GM12878 (cell line): ENCODE measurements at regions not wholly inside any gene's neighbourhood (a gene's known extent, or its start where the extent isn't known, plus 50 kb on each side); places are given as distances from the start of the nearest gene placed in this dataset.

ENCODE experiments used
- ATAC-seq: fragments of 200-7000 bp; cut with Tn5 transposase; 3 replicates; pipeline ENCODE4 v1.9.1; 2020; ENCODE audit warnings: mild to moderate bottlenecking, moderate library complexity
- BruUV-seq: library from RNA; stranded (reverse); fragments of 400-500 nt; replicated peaks from 2 replicates; lab custom pipeline; 2021; lab: Mats Ljungman, UMichigan
- CTCF ChIA-PET: fragments of 300-600 bp; sonication (Branson Sonifier 250); formaldehyde crosslinking; extraction: SDS; loops from one replicate; lab custom pipeline; 2021; ENCODE audit warnings: inconsistent platforms; lab: Yijun Ruan, JAX
- POLR2A ChIA-PET: fragments of 350-600 bp; formaldehyde crosslinking; extraction: SDS; loops from one replicate; lab custom pipeline; 2021; ENCODE audit warnings: inconsistent platforms; lab: Charles Lee
- RAD21 ChIA-PET: fragments of 300-600 bp; sonication (Branson Sonifier 250); formaldehyde crosslinking; loops from one replicate; lab custom pipeline; 2023; ENCODE audit warnings: antibody characterized with exemption; ENCODE audit not compliant: unreplicated experiment; lab: Charles Lee
- SMC1A ChIA-PET: fragments of 300-600 bp; sonication (Branson Sonifier 250); formaldehyde crosslinking; loops from one replicate; lab custom pipeline; 2023; ENCODE audit not compliant: unreplicated experiment, uncharacterized antibody; lab: Charles Lee
- DNase-seq: peaks from one replicate; pipeline ENCODE4 v3.0.0-alpha.2; 2011; ENCODE audit warnings: low read depth, low spot score
- FAIRE-seq: peaks from 3 replicates; lab custom pipeline; 2011; peaks lifted over from hg19 to GRCh38; lab: Jason Lieb, UNC
- H2AFZ ChIP-seq: 2 replicates; pipeline ENCODE4 v1.6.0; 2011; ENCODE audit warnings: low read depth, low read length, control low read depth; ENCODE audit not compliant: control insufficient read depth
- H3K27ac ChIP-seq: 2 replicates; pipeline ENCODE4 v1.5.1; 2011; ENCODE audit warnings: control low read depth; ENCODE audit not compliant: control insufficient read depth, insufficient read depth
- H3K27me3 ChIP-seq, 2 experiments: replicated peaks in 1 of 2; 2 replicates each; pipeline versions ENCODE4 v1.6.0 to v1.6.1; 2011; ENCODE audit warnings: low read length in 1 of 2; ENCODE audit not compliant: control insufficient read depth in 2 of 2, insufficient read depth in 2 of 2
- H3K36me3 ChIP-seq, 2 experiments: 2 replicates each; pipeline ENCODE4 v1.5.1; 2011; ENCODE audit warnings: low read length in 1 of 2; ENCODE audit not compliant: control insufficient read depth in 2 of 2, insufficient read depth in 2 of 2
- H3K4me1 ChIP-seq: 2 replicates; pipeline ENCODE4 v1.6.1; 2011; ENCODE audit warnings: mild to moderate bottlenecking, low read length, moderate library complexity, mixed read lengths; ENCODE audit not compliant: control insufficient read depth, insufficient read depth
- H3K4me2 ChIP-seq: 2 replicates; pipeline ENCODE4 v1.6.0; 2011; ENCODE audit warnings: control low read depth; ENCODE audit not compliant: control insufficient read depth, insufficient read depth
- H3K4me3 ChIP-seq: fragments of 200-600 bp; sonication (generic); 2 replicates; pipeline ENCODE4 v1.5.1; 2016
- H3K79me2 ChIP-seq: 2 replicates; pipeline ENCODE4 v1.6.0; 2011; ENCODE audit warnings: low read length; ENCODE audit not compliant: control insufficient read depth, insufficient read depth
- H3K9ac ChIP-seq: 2 replicates; pipeline ENCODE4 v1.8.0; 2011; ENCODE audit warnings: low read length, control low read depth, mixed read lengths; ENCODE audit not compliant: control insufficient read depth, insufficient read depth
- H3K9me3 ChIP-seq: replicated peaks from 3 replicates; pipeline ENCODE4 v1.5.1; 2011; ENCODE audit warnings: mild to moderate bottlenecking, low read length; ENCODE audit not compliant: control insufficient read depth, insufficient read depth
- H4K20me1 ChIP-seq: 2 replicates; pipeline ENCODE4 v1.6.0; 2011; ENCODE audit not compliant: control insufficient read depth, insufficient read depth
- ESRRA ChIP-seq: IDR thresholded peaks from 2 replicates; pipeline ENCODE4 v1.6.1; 2012; ENCODE audit warnings: mild to moderate bottlenecking, low read length, improper control_type of control experiment
- ETV6 ChIP-seq, 2 experiments: fragments of 450-650 bp in 1 of 2; IDR thresholded peaks in 1 of 2; conservative IDR thresholded peaks in 1 of 2; 2 replicates each; pipeline ENCODE4 v1.6.1; 2014; ENCODE audit warnings: antibody characterized with exemption in 1 of 2, borderline replicate concordance in 1 of 2, low read depth in 1 of 2, mild to moderate bottlenecking in 1 of 2, moderate library complexity in 1 of 2
- EZH2 ChIP-seq: IDR thresholded peaks from 2 replicates; pipeline ENCODE4 v1.6.1; 2012; ENCODE audit warnings: low read depth, mild to moderate bottlenecking, control low read depth, inconsistent platforms, low read length, borderline replicate concordance; ENCODE audit not compliant: control insufficient read depth
- MEF2B ChIP-seq: fragments of 450-650 bp; IDR thresholded peaks from 2 replicates; pipeline ENCODE4 v1.6.1; 2018; ENCODE audit warnings: mild to moderate bottlenecking, moderate library complexity; ENCODE audit not compliant: partially characterized antibody, poor library complexity, severe bottlenecking
- PAX8 ChIP-seq: fragments of 450-650 bp; IDR thresholded peaks from 2 replicates; pipeline ENCODE4 v1.6.1; 2017; ENCODE audit warnings: mild to moderate bottlenecking, moderate library complexity
- PKNOX1 ChIP-seq: fragments of 450-650 bp; IDR thresholded peaks from 2 replicates; pipeline ENCODE4 v1.6.1; 2016; ENCODE audit warnings: mild to moderate bottlenecking
- POLR2AphosphoS2 ChIP-seq: IDR thresholded peaks from 2 replicates; pipeline ENCODE4 v1.6.1; 2011; ENCODE audit warnings: low read depth, mild to moderate bottlenecking, low read length, improper control_type of control experiment, moderate library complexity
- POU2F2 ChIP-seq: IDR thresholded peaks from 3 replicates; pipeline ENCODE4 v1.6.1; 2011; ENCODE audit warnings: low read depth, mild to moderate bottlenecking, low read length, borderline replicate concordance
- RAD51 ChIP-seq: fragments of 450-650 bp; IDR thresholded peaks from 2 replicates; pipeline ENCODE4 v1.6.1; 2016; ENCODE audit warnings: moderate library complexity, mild to moderate bottlenecking, inconsistent platforms
- SIN3A ChIP-seq: IDR thresholded peaks from 2 replicates; pipeline ENCODE4 v1.6.1; 2012; ENCODE audit warnings: low read depth, low read length, improper control_type of control experiment
- SMARCA5 ChIP-seq: fragments of 450-650 bp; IDR thresholded peaks from 2 replicates; pipeline ENCODE4 v1.6.1; 2017; ENCODE audit warnings: mild to moderate bottlenecking
- STAT3 ChIP-seq: IDR thresholded peaks from 2 replicates; pipeline ENCODE4 v1.6.1; 2011; ENCODE audit warnings: low read depth, low read length, improper control_type of control experiment
- USF2 ChIP-seq: IDR thresholded peaks from 2 replicates; pipeline ENCODE4 v1.6.1; 2011; ENCODE audit warnings: low read depth, low read length, improper control_type of control experiment, borderline replicate concordance
- ZBED1 ChIP-seq: IDR thresholded peaks from 2 replicates; pipeline ENCODE4 v1.6.1; 2016; ENCODE audit warnings: borderline replicate concordance
- WGBS: methylation state at CpG from one replicate; pipeline ENCODE4 v1.1.6; 2016; ENCODE audit warnings: low lambda C conversion rate; ENCODE audit not compliant: insufficient replicate concordance, insufficient coverage; ENCODE audit errors: missing lambda C conversion rate; 5-methylcytosine and 5-hydroxymethylcytosine counted together
- in situ Hi-C: fragments of 300-500 bp; cut with MboI; formaldehyde crosslinking; loops from 9 replicates; pipeline ENCODE4 v1.14.3; 2018; ENCODE audit warnings: mixed read lengths
- intact Hi-C: fragments of 100-400 bp; cut with micrococcal nuclease; formaldehyde crosslinking; loops from one replicate; pipeline ENCODE4 v1.14.2; 2022; ENCODE audit not compliant: unreplicated experiment

GRCh38 chr6:166733900-166734299 is 106.8 kb upstream of the RPS6KA2 start:
- Histone ChIP-seq H3K4me3 (no peak overlapping the region), H3K9ac (no peak overlapping the region), H3K27me3 (peaks cover 0 to 3% of the 10 kb centered on the region in 2 experiments; a peak in 2 of 4 replicates), H3K36me3 (no peaks in the 10 kb centered on the region), H3K9me3 (no peaks in the 10 kb centered on the region), H2AFZ (no peak overlapping the region), H4K20me1 (no peaks in the 10 kb centered on the region), H3K79me2 (no peaks in the 10 kb centered on the region), H3K4me2 (no peak overlapping the region), H3K4me1 (no peaks in the 10 kb centered on the region), H3K27ac (no peak overlapping the region)
- TF ChIP-seq PAX8 (no peak), RAD51 (no peak), USF2 (no peak), POU2F2 (no peak)
- DNase-seq (no peak), ATAC-seq (no peak), FAIRE-seq (no peak)
- ChIA-PET POLR2A (no interaction called here), CTCF (no interaction called here), SMC1A (no interaction called here), RAD21 (no interaction called here)
- in situ Hi-C loops, result no loop called here
- 9% methylated on average over 4 of the region's 4 CpGs for WGBS
- no TSS peak for BruUV-seq
- intact Hi-C loops, result no loop called here

GRCh38 chr6:166729658-166730057 is 102.6 kb upstream of the RPS6KA2 start:
- Histone ChIP-seq H3K79me2 (no peaks in the 10 kb centered on the region), H3K27ac (no peak overlapping the region), H3K4me3 (no peak overlapping the region), H3K36me3 (no peaks in the 10 kb centered on the region), H3K4me2 (no peak overlapping the region), H3K4me1 (no peaks in the 10 kb centered on the region), H3K9me3 (no peaks in the 10 kb centered on the region), H4K20me1 (no peaks in the 10 kb centered on the region), H3K27me3 (no peaks in the 10 kb centered on the region; a peak in 2 of 4 replicates), H2AFZ (no peak overlapping the region), H3K9ac (no peak overlapping the region)
- ChIA-PET RAD21 (no interaction called here), POLR2A (no interaction called here), CTCF (no interaction called here), SMC1A (no interaction called here)
- no TSS peak for BruUV-seq
- intact Hi-C loops, result no loop called here
- FAIRE-seq, result no peak
- ATAC-seq, result no peak
- in situ Hi-C loops, result no loop called here
- no peak for DNase-seq
- 50% methylated on average over 5 of the region's 5 CpGs for WGBS
- no peak for TF ChIP-seq ESRRA
- TF ChIP-seq SMARCA5, result no peak
- TF ChIP-seq MEF2B, result no peak
- TF ChIP-seq EZH2, result no peak
- TF ChIP-seq STAT3, result no peak
- no peak for TF ChIP-seq ETV6 (conservative IDR thresholded peaks at IDR 0.05 in 1 of 2, IDR thresholded peaks at IDR 0.05 in 1 of 2; ENCODE audit: borderline replicate concordance in 1 of 2, low read depth in 1 of 2)
- no peak for TF ChIP-seq PKNOX1
- TF ChIP-seq POLR2AphosphoS2, result no peak
- no peak for TF ChIP-seq SIN3A
- no peak for TF ChIP-seq ZBED1
